ENCODE measurements at regions not wholly inside any gene's neighbourhood (a gene's known extent, or its start where the extent isn't known, plus 50 kb on each side); places are given as distances from the start of the nearest gene placed in this dataset.

DNA sequence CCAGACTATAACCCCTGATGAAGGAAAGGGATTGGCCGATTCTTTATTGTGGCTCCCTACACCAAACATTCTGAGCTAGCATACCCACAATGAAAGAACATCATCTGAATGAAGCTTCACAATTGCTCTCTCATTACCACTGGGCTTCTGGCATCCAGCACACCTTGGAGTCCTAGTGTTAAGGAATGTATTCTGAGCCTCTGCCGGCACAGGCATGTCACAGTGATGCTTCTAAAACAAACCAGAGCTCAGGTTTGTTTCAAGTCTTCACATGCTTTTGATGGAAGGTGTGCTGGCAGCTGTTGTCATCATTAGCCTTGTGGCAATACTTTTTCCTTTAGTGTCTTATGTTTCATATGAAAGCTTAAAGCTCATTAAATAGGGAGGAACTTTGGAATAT is 76.3 kb upstream of the RBBP8 start:
- H3K27me3 ChIP-seq (replicated peaks; ENCODE audit: insufficient read depth, low read length), result no peaks in the 10 kb centered on the region
- no peaks in the 10 kb centered on the region for H3F3A ChIP-seq (ENCODE audit: insufficient read depth, low read length)
- H3K36me3 ChIP-seq (replicated peaks; ENCODE audit: insufficient read depth, low read length), result no peaks in the 10 kb centered on the region
- no peak for DNase-seq
- no peak overlapping the region for H3K4me2 ChIP-seq (ENCODE audit: low read depth, low read length)
- TF ChIP-seq EZH2phosphoT487 (IDR thresholded peaks at IDR 0.05; ENCODE audit: low read length) (no peak), EZH2 (optimal IDR thresholded peaks at IDR 0.05; ENCODE audit: low read depth, low read length) (no peak)
- TF ChIP-seq, protein P1, sequence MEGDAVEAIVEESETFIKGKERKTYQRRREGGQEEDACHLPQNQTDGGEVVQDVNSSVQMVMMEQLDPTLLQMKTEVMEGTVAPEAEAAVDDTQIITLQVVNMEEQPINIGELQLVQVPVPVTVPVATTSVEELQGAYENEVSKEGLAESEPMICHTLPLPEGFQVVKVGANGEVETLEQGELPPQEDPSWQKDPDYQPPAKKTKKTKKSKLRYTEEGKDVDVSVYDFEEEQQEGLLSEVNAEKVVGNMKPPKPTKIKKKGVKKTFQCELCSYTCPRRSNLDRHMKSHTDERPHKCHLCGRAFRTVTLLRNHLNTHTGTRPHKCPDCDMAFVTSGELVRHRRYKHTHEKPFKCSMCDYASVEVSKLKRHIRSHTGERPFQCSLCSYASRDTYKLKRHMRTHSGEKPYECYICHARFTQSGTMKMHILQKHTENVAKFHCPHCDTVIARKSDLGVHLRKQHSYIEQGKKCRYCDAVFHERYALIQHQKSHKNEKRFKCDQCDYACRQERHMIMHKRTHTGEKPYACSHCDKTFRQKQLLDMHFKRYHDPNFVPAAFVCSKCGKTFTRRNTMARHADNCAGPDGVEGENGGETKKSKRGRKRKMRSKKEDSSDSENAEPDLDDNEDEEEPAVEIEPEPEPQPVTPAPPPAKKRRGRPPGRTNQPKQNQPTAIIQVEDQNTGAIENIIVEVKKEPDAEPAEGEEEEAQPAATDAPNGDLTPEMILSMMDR (IDR thresholded peaks at IDR 0.05; ENCODE audit: low read length), result no peak
- H3K4me1 ChIP-seq (ENCODE audit: low read length), result no peaks in the 10 kb centered on the region
- no peak overlapping the region for H3K9ac ChIP-seq (ENCODE audit: low read length)
- H3K79me2 ChIP-seq (ENCODE audit: low read length), result no peaks in the 10 kb centered on the region
- no peaks in the 10 kb centered on the region for H3K9me3 ChIP-seq (replicated peaks; ENCODE audit: insufficient read depth, low read length)
- no peak overlapping the region for H2AFZ ChIP-seq (ENCODE audit: low read length)
- no peak overlapping the region for H3K4me3 ChIP-seq (ENCODE audit: low read length)
- no peaks in the 10 kb centered on the region for H4K20me1 ChIP-seq (ENCODE audit: insufficient read depth, low read length)
- no peak overlapping the region for H3K27ac ChIP-seq (ENCODE audit: low read length)
- H3K9me2 ChIP-seq (replicated peaks; ENCODE audit: insufficient read depth, low read length), result no peaks in the 10 kb centered on the region

DNA sequence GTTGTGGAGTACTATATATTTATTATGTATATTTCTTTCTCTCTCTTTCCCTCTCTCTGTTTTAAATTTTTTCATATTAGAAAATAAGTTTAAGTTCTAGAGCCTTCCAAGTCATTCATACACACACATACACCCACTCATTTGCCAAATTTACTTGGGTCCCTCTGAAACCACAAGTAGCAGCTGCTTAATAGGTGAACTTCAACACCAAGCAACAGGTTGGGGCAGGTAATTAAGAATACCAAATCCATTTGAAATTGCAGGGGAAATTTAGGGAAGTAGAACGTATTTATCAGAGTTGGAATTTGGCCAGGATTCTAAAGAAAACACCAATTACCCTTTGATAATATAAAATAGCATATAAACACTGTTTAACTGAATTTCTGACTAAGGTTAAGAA is 75.0 kb upstream of the RBBP8 start:
- Histone ChIP-seq H3K27me3 (replicated peaks; ENCODE audit: insufficient read depth, low read length) (no peaks in the 10 kb centered on the region), H3K9ac (ENCODE audit: low read length) (no peak overlapping the region), H2AFZ (ENCODE audit: low read length) (no peak overlapping the region), H3K79me2 (ENCODE audit: low read length) (no peaks in the 10 kb centered on the region), H4K20me1 (ENCODE audit: insufficient read depth, low read length) (no peaks in the 10 kb centered on the region), H3K27ac (ENCODE audit: low read length) (no peak overlapping the region), H3K4me3 (ENCODE audit: low read length) (no peak overlapping the region), H3K4me1 (ENCODE audit: low read length) (no peaks in the 10 kb centered on the region), H3K36me3 (replicated peaks; ENCODE audit: insufficient read depth, low read length) (no peaks in the 10 kb centered on the region), H3K9me3 (replicated peaks; ENCODE audit: insufficient read depth, low read length) (no peaks in the 10 kb centered on the region), H3K9me2 (replicated peaks; ENCODE audit: insufficient read depth, low read length) (no peaks in the 10 kb centered on the region), H3F3A (ENCODE audit: insufficient read depth, low read length) (no peaks in the 10 kb centered on the region), H3K4me2 (ENCODE audit: low read depth, low read length) (no peak overlapping the region)
- TF ChIP-seq, protein P1 (IDR thresholded peaks at IDR 0.05; ENCODE audit: low read length), result no peak
- TF ChIP-seq EZH2phosphoT487 (IDR thresholded peaks at IDR 0.05; ENCODE audit: low read length) (no peak), EZH2 (optimal IDR thresholded peaks at IDR 0.05; ENCODE audit: low read depth, low read length) (no peak)
- DNase-seq, result no peak

DNA sequence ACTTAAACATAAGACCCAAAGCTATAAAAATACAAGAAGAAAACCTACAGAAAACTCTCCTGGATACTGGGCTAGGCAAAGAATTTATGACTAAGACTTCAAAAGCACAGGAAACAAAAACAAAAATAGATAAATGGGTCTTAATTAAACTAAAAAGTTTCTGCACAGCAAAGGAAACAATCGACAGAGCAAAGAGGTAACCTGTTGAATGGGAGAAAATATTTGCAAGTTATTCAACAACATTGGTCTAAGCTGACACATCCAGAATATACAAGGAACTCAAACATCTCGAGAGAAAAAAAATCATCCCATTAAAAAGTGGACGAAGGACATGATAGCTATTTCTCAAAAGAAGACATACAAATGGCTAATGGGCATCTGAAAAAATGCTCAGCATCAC is 72.3 kb upstream of the RBBP8 start:
- no peaks in the 10 kb centered on the region for H3K9me3 ChIP-seq (replicated peaks; ENCODE audit: insufficient read depth, low read length)
- H3K36me3 ChIP-seq (replicated peaks; ENCODE audit: insufficient read depth, low read length), result no peaks in the 10 kb centered on the region
- no peaks in the 10 kb centered on the region for H3K4me1 ChIP-seq (ENCODE audit: low read length)
- H3K4me3 ChIP-seq (ENCODE audit: low read length), result no peak overlapping the region
- no peaks in the 10 kb centered on the region for H3F3A ChIP-seq (ENCODE audit: insufficient read depth, low read length)
- TF ChIP-seq EZH2phosphoT487 (IDR thresholded peaks at IDR 0.05; ENCODE audit: low read length) (no peak), EZH2 (optimal IDR thresholded peaks at IDR 0.05; ENCODE audit: low read depth, low read length) (no peak)
- TF ChIP-seq, protein P1 (IDR thresholded peaks at IDR 0.05; ENCODE audit: low read length), result no peak
- H3K27ac ChIP-seq (ENCODE audit: low read length), result no peak overlapping the region
- no peak overlapping the region for H3K9ac ChIP-seq (ENCODE audit: low read length)
- DNase-seq, result no peak
- H3K9me2 ChIP-seq (replicated peaks; ENCODE audit: insufficient read depth, low read length), result no peaks in the 10 kb centered on the region
- H3K4me2 ChIP-seq (ENCODE audit: low read depth, low read length), result no peak overlapping the region
- no peak overlapping the region for H2AFZ ChIP-seq (ENCODE audit: low read length)
- no peaks in the 10 kb centered on the region for H3K79me2 ChIP-seq (ENCODE audit: low read length)
- H3K27me3 ChIP-seq (replicated peaks; ENCODE audit: insufficient read depth, low read length), result no peaks in the 10 kb centered on the region
- H4K20me1 ChIP-seq (ENCODE audit: insufficient read depth, low read length), result no peaks in the 10 kb centered on the region

Data from MM.1S (cell line).